ENCODE measurements at regions not wholly inside any gene's neighbourhood (a gene's known extent, or its start where the extent isn't known, plus 50 kb on each side); places are given as distances from the start of the nearest gene placed in this dataset.

DNA sequence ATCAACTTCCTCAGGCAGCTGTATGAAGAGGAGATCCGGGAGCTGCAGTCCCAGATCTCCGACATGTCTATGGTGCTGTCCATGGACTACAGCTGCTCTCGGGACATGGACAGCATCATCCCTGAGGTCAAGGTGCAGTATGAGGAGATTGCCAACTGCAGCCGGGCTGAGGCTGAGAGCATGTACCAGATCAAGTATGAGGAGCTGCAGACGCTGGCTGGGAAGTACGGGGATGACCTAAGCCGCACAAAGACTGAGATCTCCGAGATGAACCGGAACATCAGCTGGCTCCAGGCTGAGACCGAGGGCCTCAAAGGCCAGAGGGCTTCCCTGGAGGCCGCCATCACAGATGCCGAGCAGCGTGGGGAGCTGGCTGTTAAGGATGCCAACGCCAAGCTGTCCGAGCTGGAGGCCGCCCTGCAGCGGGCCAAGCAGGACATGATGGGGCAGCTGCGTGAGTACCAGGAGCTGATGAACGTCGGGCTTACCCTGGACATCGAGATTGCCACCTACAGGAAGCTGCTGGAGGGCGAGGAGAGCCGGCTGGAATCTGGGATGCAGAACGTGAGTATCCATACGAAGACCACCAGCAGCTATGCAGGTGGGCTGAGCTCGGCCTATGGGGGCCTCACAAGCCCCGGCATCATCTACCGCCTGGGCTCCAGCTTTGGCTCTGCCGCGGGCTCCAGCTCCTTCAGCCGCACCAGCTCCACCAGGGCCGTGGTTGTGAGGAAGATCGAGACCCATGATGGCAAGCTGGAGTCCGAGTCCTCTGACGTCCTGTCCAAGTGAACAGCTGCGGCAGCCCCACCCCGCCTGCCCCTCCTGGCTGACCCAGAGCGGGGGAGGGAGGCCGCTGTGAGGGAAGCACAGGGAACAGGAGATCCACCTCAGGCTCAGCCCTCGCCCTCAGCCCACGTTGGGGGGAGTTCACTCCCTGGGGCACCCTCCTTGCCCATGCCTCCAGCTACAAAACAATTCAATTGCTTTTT, 84.0 kb downstream of the SEC61B start:
- Histone ChIP-seq H3K9me3 (ENCODE audit: low read depth) (no peaks in the 10 kb centered on the region), H4K20me1 (ENCODE audit: insufficient read depth) (no peaks in the 10 kb centered on the region), H2AFZ (no peak overlapping the region), H3K4me2 (ENCODE audit: unreplicated experiment) (no peak overlapping the region), H3K4me1 (ENCODE audit: insufficient read depth) (no peaks in the 10 kb centered on the region), H3K9ac (no peak overlapping the region), H3K79me2 (ENCODE audit: insufficient read depth) (no peaks in the 10 kb centered on the region), H3K27me3 (replicated peaks; ENCODE audit: insufficient read depth) (no peaks in the 10 kb centered on the region), H3K9me2 (ENCODE audit: insufficient read depth) (no peaks in the 10 kb centered on the region), H3K4me3 (no peak overlapping the region), H3F3A (ENCODE audit: insufficient read depth) (no peaks in the 10 kb centered on the region), H3K27ac (no peak overlapping the region), H3K36me3 (ENCODE audit: low read depth) (no peaks in the 10 kb centered on the region)
- in situ Hi-C loops (cut with MboI), result no loop called here
- 84 to 88% methylated on average over 40 to 41 of the region's 41 CpGs for WGBS, 2 experiments (ENCODE audit: low coverage in 1 of 2, low lambda C conversion rate in 2 of 2, missing lambda C conversion rate in 2 of 2)
- TF ChIP-seq EZH2phosphoT487 (IDR thresholded peaks at IDR 0.05; ENCODE audit: insufficient read depth, low read depth) (no peak), EZH2 (IDR thresholded peaks at IDR 0.05; ENCODE audit: insufficient read depth, poor library complexity, severe bottlenecking) (no peak)
- no peak for DNase-seq

- H3K9me3 ChIP-seq (ENCODE audit: low read depth), result no peaks in the 10 kb centered on the region
- DNase-seq, result no peak
- in situ Hi-C loops (cut with MboI), result no loop called here
- TF ChIP-seq EZH2 (IDR thresholded peaks at IDR 0.05; ENCODE audit: insufficient read depth, poor library complexity, severe bottlenecking) (no peak), EZH2phosphoT487 (IDR thresholded peaks at IDR 0.05; ENCODE audit: insufficient read depth, low read depth) (no peak)
- no peaks in the 10 kb centered on the region for H3F3A ChIP-seq (ENCODE audit: insufficient read depth)
- 54 to 55% methylated on average over 4 of the region's 4 CpGs for WGBS, 2 experiments (ENCODE audit: low coverage in 1 of 2, low lambda C conversion rate in 2 of 2, missing lambda C conversion rate in 2 of 2)
- no peaks in the 10 kb centered on the region for H3K79me2 ChIP-seq (ENCODE audit: insufficient read depth)
- no peak overlapping the region for H3K9ac ChIP-seq
- H2AFZ ChIP-seq, result no peak overlapping the region
- no peak overlapping the region for H3K27ac ChIP-seq
- no peaks in the 10 kb centered on the region for H4K20me1 ChIP-seq (ENCODE audit: insufficient read depth)
- no peak overlapping the region for H3K4me2 ChIP-seq (ENCODE audit: unreplicated experiment)
- no peaks in the 10 kb centered on the region for H3K27me3 ChIP-seq (replicated peaks; ENCODE audit: insufficient read depth)
- H3K36me3 ChIP-seq (ENCODE audit: low read depth), result no peaks in the 10 kb centered on the region
- no peaks in the 10 kb centered on the region for H3K4me1 ChIP-seq (ENCODE audit: insufficient read depth)
- H3K9me2 ChIP-seq (ENCODE audit: insufficient read depth), result no peaks in the 10 kb centered on the region
- H3K4me3 ChIP-seq, result no peak overlapping the region
These were observed 85.8 kb downstream of the SEC61B start for GRCh38 chr9:99307851-99308250.

DNA sequence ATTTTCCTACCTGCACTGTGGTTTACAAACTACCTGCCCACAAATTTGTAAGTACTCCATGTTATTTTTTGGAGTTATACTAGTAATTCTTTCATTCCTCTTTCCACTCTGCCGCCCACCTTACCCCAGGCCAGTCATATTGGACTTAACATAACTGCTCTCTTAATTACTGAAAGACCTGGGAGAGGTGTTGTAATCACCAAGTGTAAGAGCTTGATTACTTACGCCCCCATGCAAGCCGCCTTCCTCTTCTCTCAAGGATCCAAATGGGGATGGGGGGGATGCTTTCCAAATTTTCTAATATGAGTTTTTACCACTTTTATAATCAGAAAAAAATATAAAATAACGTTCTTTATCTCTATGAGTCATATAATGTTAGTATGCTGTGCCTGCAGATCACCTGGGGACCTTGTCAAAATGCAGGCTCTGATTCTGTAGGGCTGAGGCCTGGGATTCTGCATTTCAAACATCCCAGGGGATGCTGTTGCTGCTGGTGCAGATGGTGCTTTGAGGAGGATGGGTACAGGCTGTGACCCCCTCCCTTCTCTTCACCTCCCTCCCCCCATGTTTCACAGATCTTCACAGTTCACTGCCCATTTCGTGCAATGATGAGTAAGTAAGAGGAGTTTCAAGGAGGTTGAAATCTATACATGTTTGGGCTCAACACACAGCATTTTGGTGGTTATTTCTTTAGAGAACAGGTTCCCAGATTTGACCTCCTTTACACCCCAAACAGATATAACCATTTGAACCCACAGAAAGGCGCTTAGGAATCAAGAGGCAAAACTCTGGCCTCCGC, 87.3 kb downstream of the SEC61B start:
- in situ Hi-C loops (cut with MboI), result no loop called here
- Histone ChIP-seq H2AFZ (no peak overlapping the region), H3K36me3 (ENCODE audit: low read depth) (no peaks in the 10 kb centered on the region)

DNA sequence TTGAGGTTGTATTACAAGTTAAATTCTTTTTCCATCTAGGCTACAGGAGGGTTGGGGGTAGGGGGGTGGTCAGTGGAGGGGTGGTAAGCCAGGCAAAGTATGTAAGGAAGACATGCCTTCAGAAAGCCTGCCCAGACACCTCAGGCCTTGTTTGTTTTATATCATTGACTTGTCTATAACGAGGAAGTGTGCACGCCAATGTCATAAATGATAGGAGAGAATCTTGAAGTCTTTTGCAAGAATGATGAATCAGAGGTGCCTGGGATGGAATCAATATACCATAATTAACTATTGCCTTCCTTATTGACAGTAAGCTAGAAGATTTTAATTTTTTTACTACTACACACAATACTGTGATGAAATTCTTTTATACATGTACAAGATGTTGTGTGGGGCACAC, 90.7 kb downstream of the SEC61B start:
- H3K79me2 ChIP-seq (ENCODE audit: insufficient read depth), result no peaks in the 10 kb centered on the region
- TF ChIP-seq EZH2phosphoT487 (IDR thresholded peaks at IDR 0.05; ENCODE audit: insufficient read depth, low read depth), result no peak
- TF ChIP-seq EZH2 (IDR thresholded peaks at IDR 0.05; ENCODE audit: insufficient read depth, poor library complexity, severe bottlenecking), result no peak
- H3K27ac ChIP-seq, result no peak overlapping the region
- no peak overlapping the region for H3K9ac ChIP-seq
- no peak overlapping the region for H3K4me3 ChIP-seq
- WGBS, 2 experiments (ENCODE audit: low coverage in 1 of 2, low lambda C conversion rate in 2 of 2, missing lambda C conversion rate in 2 of 2), result 39 to 46% methylated on average over 2 of the region's 2 CpGs
- no peaks in the 10 kb centered on the region for H3K4me1 ChIP-seq (ENCODE audit: insufficient read depth)
- no peaks in the 10 kb centered on the region for H3K36me3 ChIP-seq (ENCODE audit: low read depth)
- no peak overlapping the region for H2AFZ ChIP-seq
- H4K20me1 ChIP-seq (ENCODE audit: insufficient read depth), result no peaks in the 10 kb centered on the region
- H3F3A ChIP-seq (ENCODE audit: insufficient read depth), result no peaks in the 10 kb centered on the region
- H3K4me2 ChIP-seq (ENCODE audit: unreplicated experiment), result no peak overlapping the region
- H3K27me3 ChIP-seq (replicated peaks; ENCODE audit: insufficient read depth), result no peaks in the 10 kb centered on the region
- H3K9me3 ChIP-seq (ENCODE audit: low read depth), result no peaks in the 10 kb centered on the region
- in situ Hi-C loops (cut with MboI), result no loop called here
- H3K9me2 ChIP-seq (ENCODE audit: insufficient read depth), result no peaks in the 10 kb centered on the region
- no peak for DNase-seq

More for the DNA sequence above, 87.3 kb downstream of the SEC61B start:
- H3K9me3 ChIP-seq (ENCODE audit: low read depth), result no peaks in the 10 kb centered on the region
- H3K4me1 ChIP-seq (ENCODE audit: insufficient read depth), result no peaks in the 10 kb centered on the region
- WGBS, 2 experiments (ENCODE audit: low coverage in 1 of 2, low lambda C conversion rate in 2 of 2, missing lambda C conversion rate in 2 of 2), result 76 to 78% methylated on average over 7 of the region's 7 CpGs
- no peak for DNase-seq
- H3K4me3 ChIP-seq, result no peak overlapping the region
- no peaks in the 10 kb centered on the region for H3K9me2 ChIP-seq (ENCODE audit: insufficient read depth)
- H3F3A ChIP-seq (ENCODE audit: insufficient read depth), result no peaks in the 10 kb centered on the region
- H3K27me3 ChIP-seq (replicated peaks; ENCODE audit: insufficient read depth), result no peaks in the 10 kb centered on the region
- H3K79me2 ChIP-seq (ENCODE audit: insufficient read depth), result no peaks in the 10 kb centered on the region
- H3K27ac ChIP-seq, result no peak overlapping the region
- no peak overlapping the region for H3K9ac ChIP-seq
- TF ChIP-seq EZH2 (IDR thresholded peaks at IDR 0.05; ENCODE audit: insufficient read depth, poor library complexity, severe bottlenecking) (no peak), EZH2phosphoT487 (IDR thresholded peaks at IDR 0.05; ENCODE audit: insufficient read depth, low read depth) (no peak)
- no peaks in the 10 kb centered on the region for H4K20me1 ChIP-seq (ENCODE audit: insufficient read depth)
- H3K4me2 ChIP-seq (ENCODE audit: unreplicated experiment), result no peak overlapping the region
